GM19324 (cell line): ENCODE measurements at regions not wholly inside any gene's neighbourhood (a gene's known extent, or its start where the extent isn't known, plus 50 kb on each side); places are given as distances from the start of the nearest gene placed in this dataset.

Source experiments
- ATAC-seq: cut with Tn5 transposase; IDR thresholded peaks from one replicate; pipeline ENCODE4 v1.9.1; 2021; ENCODE audit warnings: mild to moderate bottlenecking, moderate library complexity; ENCODE audit not compliant: unreplicated experiment, low FRiP score

DNA sequence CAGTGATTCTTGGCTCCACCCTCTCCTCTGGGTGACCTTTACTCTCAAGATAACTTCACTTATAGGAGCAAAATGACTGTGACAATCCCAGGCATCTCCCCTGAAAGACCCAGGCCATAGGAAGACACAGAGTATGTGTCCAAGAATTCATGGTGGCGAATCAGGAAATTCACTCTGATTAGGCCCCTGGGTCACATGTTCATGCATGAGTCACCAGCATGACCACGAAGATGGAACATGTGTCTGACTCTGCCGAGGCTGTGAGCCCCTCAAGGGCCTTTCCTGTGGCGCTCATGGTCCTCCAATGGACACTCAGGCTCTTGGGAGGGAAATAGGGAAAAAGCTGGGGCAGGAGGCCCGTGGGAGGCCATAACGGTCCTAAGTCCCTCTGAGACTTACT, 74.0 kb upstream of the TEX51 start:
- no peak for ATAC-seq

DNA sequence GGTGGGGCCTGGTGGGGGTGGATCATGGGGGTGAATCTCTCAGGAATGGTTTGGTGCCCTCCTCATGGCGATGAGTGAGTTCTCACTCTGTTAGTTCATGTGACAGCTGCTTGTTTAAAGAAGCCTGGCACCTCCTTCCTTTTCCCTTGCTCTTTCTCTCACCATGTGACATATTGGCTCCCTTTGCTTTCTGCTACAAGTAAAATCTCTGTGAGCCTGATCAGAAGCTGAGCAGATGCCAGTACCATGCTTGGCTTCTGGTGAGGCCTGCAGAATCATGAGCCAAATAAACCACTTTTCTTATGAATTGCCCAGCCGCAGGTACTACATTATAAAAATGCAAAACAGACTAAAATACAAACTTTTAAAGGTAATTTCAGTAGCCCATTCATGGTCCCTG, 73.4 kb upstream of the TEX51 start:
- no peak for ATAC-seq

- no peak for ATAC-seq
These were observed 72.2 kb upstream of the TEX51 start for GRCh38 chr2:126826491-126826890.

DNA sequence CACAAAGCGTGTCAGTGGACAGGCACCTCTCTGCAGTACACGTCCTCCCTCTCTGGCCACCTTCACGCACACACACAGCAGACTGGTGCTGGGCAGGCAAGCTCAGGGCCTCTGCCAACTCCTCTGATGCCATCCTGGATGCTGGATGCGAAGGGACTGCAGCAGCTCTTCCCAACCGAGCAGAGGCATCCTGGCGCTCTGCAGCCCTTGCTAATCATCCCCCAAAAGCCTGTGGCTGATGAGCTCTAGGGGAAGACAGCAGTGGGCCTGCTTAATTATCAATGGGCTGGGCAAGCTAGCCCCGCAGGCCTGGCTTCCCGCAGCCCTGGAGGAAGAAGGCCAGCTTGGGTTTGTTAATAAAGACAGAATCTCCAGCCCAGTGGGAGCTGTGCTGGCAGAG, 71.3 kb upstream of the TEX51 start:
- no peak for ATAC-seq

DNA sequence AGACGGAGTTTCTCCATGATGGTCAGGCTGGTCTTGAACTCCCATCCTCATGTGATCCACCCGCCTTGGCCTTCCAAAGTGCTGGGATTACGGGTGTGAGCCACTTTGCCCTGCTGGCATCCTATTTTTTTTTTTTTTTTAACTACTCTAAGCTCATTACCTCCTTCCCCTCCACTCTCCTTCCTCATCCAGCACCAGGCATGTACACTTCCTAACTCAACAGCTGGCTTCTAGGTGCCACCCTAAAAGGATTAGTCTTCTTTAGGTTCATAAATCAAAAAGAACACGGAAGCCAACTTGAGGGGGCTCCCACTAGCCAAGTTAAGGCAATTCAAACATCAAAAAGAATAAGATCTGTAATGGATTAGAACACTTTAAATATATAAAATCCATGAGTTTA, 70.6 kb upstream of the TEX51 start:
- ATAC-seq, result no peak

GRCh38 chr2:126828491-126828890, 70.2 kb upstream of the TEX51 start:
- no peak for ATAC-seq

- ATAC-seq, result no peak
These were observed 67.3 kb upstream of the TEX51 start for GRCh38 chr2:126831234-126832005.

- no peak for ATAC-seq
These were observed 66.7 kb upstream of the TEX51 start for GRCh38 chr2:126832014-126832413.

DNA sequence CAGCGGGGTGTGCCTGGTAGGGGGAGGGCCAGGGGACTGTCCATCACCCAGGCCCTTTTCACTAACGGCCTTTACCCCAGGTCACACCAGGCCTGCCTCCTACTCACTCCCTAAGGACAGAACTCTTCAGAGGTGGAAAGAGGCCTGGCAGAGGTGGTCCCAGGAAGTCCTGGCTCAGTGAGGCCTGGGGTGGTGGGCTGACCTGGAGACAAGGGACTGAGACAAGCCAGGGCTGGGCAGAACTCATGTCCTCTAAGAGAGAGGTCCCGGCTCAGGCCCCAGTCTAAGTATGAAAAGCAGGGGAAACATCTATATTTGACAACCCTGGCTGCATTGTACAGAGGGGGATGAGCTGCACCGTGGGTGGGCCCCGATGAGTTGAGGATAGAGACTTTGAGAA, 65.9 kb upstream of the TEX51 start:
- ATAC-seq, result no peak

DNA sequence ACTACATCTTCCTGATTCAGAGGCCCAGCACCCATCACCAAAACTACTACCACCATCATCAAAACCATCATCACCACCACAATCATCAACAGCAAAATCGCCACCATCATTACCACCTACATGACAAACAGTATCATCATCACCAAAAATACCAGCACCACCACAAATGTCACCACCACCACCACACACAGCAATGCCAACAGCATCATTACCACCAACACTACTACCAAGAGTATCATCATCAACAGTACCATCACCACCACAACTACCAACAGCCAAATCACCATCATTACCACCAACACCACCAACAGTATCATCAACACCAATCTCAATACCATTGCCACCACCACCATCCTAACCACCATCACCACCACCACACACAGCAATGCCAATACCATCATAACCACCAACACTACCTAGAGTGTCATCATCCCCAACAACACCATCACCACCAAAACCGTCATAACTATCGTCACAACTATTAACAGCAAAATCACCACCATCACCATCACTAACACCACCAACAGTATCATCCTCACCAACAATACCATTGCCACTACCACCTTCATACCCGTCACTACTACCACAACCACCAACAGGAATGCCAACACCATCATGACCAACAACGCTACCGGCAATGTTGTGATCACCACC, 64.6 kb upstream of the TEX51 start:
- no peak for ATAC-seq

GRCh38 chr2:126835261-126835660, 63.4 kb upstream of the TEX51 start:
- no peak for ATAC-seq

GRCh38 chr2:126835831-126836230, 62.9 kb upstream of the TEX51 start:
- no peak for ATAC-seq

- ATAC-seq, result no peak
These were observed 61.7 kb upstream of the TEX51 start for GRCh38 chr2:126836761-126837679.

DNA sequence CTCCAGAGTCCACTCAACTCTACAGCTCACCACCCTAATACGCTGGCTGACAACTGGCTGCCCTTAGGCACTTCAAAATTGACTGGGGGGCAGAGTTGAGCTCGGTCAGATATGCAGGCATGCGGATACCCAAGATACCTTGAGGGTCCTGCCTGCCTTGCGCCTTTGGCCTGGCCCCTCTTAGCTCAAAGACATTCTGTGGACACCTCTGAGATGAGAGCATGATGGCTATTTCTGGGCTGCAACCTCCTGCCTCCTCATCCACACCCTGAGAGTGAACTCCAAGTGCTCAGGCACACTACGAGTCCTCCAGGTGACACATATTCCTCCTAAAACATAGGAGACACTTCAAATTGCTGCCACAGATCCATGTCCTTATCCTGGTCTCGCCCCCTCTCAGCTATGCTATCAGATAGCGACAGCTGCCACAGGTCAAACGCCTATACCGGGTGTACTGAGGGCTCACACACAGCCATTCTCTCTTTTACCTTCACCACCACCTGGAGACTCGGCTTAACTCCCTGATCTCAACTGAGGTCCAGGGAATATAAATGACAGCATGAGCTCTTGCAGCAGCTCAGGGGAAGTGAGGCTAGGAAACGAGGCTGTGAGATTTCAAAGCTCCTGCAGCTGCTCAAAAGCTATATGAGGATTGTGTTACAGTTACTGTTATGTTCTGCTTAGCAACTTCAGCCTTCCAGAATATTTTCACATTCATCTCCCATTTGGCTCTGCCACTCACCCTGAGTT, 60.5 kb upstream of the TEX51 start:
- ATAC-seq, result no peak

GRCh38 chr2:126838716-126838985, 60.0 kb upstream of the TEX51 start:
- no peak for ATAC-seq

DNA sequence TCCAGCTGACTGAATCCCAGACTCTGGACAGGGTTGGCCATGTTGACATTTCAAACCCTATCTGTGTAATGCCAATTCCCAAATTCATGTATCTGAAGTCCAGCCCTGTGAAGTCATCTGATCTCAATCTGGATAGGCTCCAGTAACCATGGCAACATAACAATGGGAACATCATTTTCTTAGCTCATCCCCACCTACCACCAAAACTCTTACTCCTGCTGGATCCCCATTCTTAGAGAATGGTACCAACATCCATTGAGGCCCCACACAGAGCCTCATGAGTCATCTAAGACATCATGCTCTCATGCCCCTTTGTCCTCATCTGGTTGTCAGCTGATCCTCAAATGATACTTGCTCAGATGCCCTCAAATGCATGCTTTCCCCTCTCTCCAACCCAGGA, 58.9 kb upstream of the TEX51 start:
- no peak for ATAC-seq

DNA sequence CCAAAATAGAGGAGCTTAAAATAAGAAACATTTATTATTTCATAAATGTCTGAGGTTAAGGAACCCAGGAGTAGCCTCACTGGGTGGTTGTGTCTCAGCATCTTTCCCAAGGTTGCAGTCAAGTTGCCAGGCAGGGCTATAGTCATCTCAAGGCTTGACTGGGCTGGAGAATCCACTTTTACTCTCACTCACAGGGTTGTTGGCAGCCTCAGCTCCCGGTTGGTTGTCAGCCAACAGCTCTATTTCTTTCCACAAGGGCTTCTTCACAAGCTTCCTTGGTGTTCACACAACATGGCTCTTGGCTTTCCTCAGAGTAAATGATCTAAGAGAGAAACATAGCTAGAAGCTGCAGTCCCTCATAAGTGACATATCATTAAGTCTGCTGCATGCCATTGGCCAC, 55.6 kb upstream of the TEX51 start:
- no peak for ATAC-seq

GRCh38 chr2:126846241-126846640, 52.4 kb upstream of the TEX51 start:
- no peak for ATAC-seq
